ENCODE measurements at regions not wholly inside any gene's neighbourhood (a gene's known extent, or its start where the extent isn't known, plus 50 kb on each side); places are given as distances from the start of the nearest gene placed in this dataset.
"Not testable (repeated sequence)": the region's sequence is repeated elsewhere in the genome, so short reads cannot be mapped to it uniquely, and the experiment has no call there.

GRCh38 chr7:14071045-14071444 is 81.6 kb upstream of the ETV1 start:
- 27 to 32% methylated on average over 4 of the region's 4 CpGs for WGBS, 2 experiments (ENCODE audit: low coverage in 1 of 2, low lambda C conversion rate in 2 of 2, missing lambda C conversion rate in 2 of 2)
- Histone ChIP-seq H3K9ac (no peak overlapping the region), H3K27me3 (replicated peaks; ENCODE audit: insufficient read depth) (no peaks in the 10 kb centered on the region)

GRCh38 chr7:14069961-14070360 is 80.5 kb upstream of the ETV1 start:
- no peaks in the 10 kb centered on the region for H3K4me1 ChIP-seq (ENCODE audit: insufficient read depth)
- in situ Hi-C loops (cut with MboI): no loop called here
- H3K4me3 ChIP-seq: no peak overlapping the region
- no peak for DNase-seq
- H4K20me1 ChIP-seq (ENCODE audit: insufficient read depth): no peaks in the 10 kb centered on the region
- H3K4me2 ChIP-seq (ENCODE audit: unreplicated experiment): no peak overlapping the region
- no peak overlapping the region for H3K9ac ChIP-seq
- no peaks in the 10 kb centered on the region for H3K79me2 ChIP-seq (ENCODE audit: insufficient read depth)
- no peaks in the 10 kb centered on the region for H3K9me3 ChIP-seq (ENCODE audit: low read depth)
- no peak overlapping the region for H2AFZ ChIP-seq
- TF ChIP-seq EZH2phosphoT487 (IDR thresholded peaks at IDR 0.05; ENCODE audit: insufficient read depth, low read depth): no peak
- no peak for TF ChIP-seq EZH2 (IDR thresholded peaks at IDR 0.05; ENCODE audit: insufficient read depth, poor library complexity, severe bottlenecking)
- H3K9me2 ChIP-seq (ENCODE audit: insufficient read depth): no peaks in the 10 kb centered on the region
- WGBS, 2 experiments (ENCODE audit: low coverage in 1 of 2, low lambda C conversion rate in 2 of 2, missing lambda C conversion rate in 2 of 2): 50 to 53% methylated on average over 5 of the region's 5 CpGs
- H3K36me3 ChIP-seq (ENCODE audit: low read depth): no peaks in the 10 kb centered on the region
- H3F3A ChIP-seq (ENCODE audit: insufficient read depth): no peaks in the 10 kb centered on the region
- no peak overlapping the region for H3K27ac ChIP-seq
- no peaks in the 10 kb centered on the region for H3K27me3 ChIP-seq (replicated peaks; ENCODE audit: insufficient read depth)

More at GRCh38 chr7:14071045-14071444, 81.6 kb upstream of the ETV1 start:
- no peak for DNase-seq
- in situ Hi-C loops (cut with MboI): no loop called here
- no peak overlapping the region for H3K4me3 ChIP-seq
- no peak overlapping the region for H2AFZ ChIP-seq
- no peaks in the 10 kb centered on the region for H3K9me3 ChIP-seq (ENCODE audit: low read depth)
- no peaks in the 10 kb centered on the region for H4K20me1 ChIP-seq (ENCODE audit: insufficient read depth)
- TF ChIP-seq EZH2phosphoT487 (IDR thresholded peaks at IDR 0.05; ENCODE audit: insufficient read depth, low read depth): no peak
- TF ChIP-seq EZH2 (IDR thresholded peaks at IDR 0.05; ENCODE audit: insufficient read depth, poor library complexity, severe bottlenecking): no peak
- no peak overlapping the region for H3K27ac ChIP-seq
- no peaks in the 10 kb centered on the region for H3K79me2 ChIP-seq (ENCODE audit: insufficient read depth)
- H3F3A ChIP-seq (ENCODE audit: insufficient read depth): no peaks in the 10 kb centered on the region
- H3K4me1 ChIP-seq (ENCODE audit: insufficient read depth): no peaks in the 10 kb centered on the region
- H3K9me2 ChIP-seq (ENCODE audit: insufficient read depth): no peaks in the 10 kb centered on the region
- no peaks in the 10 kb centered on the region for H3K36me3 ChIP-seq (ENCODE audit: low read depth)
- H3K4me2 ChIP-seq (ENCODE audit: unreplicated experiment): no peak overlapping the region

DNA sequence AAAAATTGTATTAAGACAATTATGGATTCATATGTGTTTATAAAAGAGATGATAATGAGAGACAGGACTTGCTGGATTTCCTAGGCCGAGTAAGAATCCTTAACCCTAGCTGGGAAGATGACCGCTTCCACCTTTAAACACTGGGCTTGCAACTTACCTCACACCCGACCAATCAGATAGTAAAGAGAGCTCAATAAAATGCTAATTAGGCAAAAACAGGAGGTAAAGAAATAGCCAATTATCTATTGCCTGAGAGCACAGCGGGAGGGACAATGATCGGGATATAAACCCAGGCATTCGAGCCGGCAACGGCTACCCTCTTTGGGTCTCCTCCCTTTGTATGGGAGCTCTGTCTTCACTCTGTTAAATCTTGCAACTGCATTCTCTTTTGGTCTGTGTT is 77.3 kb upstream of the ETV1 start:
- H3K4me3 ChIP-seq; H3K9ac ChIP-seq; H3K4me2 ChIP-seq (ENCODE audit: unreplicated experiment); H3K9me2 ChIP-seq (ENCODE audit: insufficient read depth); H3F3A ChIP-seq (ENCODE audit: insufficient read depth); H3K36me3 ChIP-seq (ENCODE audit: low read depth); H3K27me3 ChIP-seq (replicated peaks; ENCODE audit: insufficient read depth); H3K9me3 ChIP-seq (ENCODE audit: low read depth); DNase-seq; in situ Hi-C loops (cut with MboI); H3K79me2 ChIP-seq (ENCODE audit: insufficient read depth); H3K27ac ChIP-seq; H2AFZ ChIP-seq; H4K20me1 ChIP-seq (ENCODE audit: insufficient read depth); H3K4me1 ChIP-seq (ENCODE audit: insufficient read depth): not testable (repeated sequence)
- 70 to 76% methylated on average over 8 of the region's 8 CpGs for WGBS, 2 experiments (ENCODE audit: low coverage in 1 of 2, low lambda C conversion rate in 2 of 2, missing lambda C conversion rate in 2 of 2)

DNA sequence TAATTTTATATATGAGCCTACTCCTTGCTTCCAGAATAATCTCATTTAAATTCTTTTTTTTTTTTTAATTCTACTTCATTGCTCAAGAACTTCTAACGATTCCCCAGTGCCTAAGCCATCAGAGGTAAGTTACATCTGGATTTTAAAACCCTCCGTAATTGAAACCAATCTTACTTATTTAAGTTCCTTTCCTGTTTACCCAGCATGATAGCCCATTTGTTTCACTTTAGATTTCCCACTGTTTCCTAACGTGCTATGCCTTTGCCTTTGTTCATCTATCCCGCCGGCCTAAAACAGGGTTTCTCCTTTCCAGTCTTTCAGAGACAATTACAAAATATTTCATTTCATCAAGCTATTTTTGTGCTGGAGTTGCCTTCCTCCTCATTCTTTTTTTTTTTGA is 75.8 kb upstream of the ETV1 start:
- WGBS, 2 experiments (ENCODE audit: low coverage in 1 of 2, low lambda C conversion rate in 2 of 2, missing lambda C conversion rate in 2 of 2): 24 to 35% methylated on average over 5 of the region's 5 CpGs

DNA sequence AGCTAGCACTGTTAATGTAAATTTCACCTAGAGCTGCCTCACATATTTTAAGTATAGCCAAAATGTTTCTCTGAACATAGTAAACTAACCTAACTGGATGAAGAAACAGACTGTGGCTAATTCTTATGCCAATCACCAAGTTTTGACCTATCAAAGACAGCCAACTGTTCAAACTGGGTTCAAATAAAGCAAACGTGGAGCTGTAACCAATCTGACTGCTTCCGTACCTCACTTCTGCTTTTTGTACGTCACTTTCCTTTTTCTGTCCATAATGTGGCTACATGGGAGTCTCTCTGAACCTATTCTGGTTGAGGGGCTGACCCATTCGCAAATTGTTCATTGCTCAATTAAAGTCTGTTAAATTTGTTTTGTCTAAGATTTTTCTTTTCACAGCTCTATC is 66.3 kb upstream of the ETV1 start:
- DNase-seq: no peak
- Histone ChIP-seq H3K9me3 (ENCODE audit: low read depth) (no peaks in the 10 kb centered on the region), H3K9ac (no peak overlapping the region), H3K4me2 (ENCODE audit: unreplicated experiment) (no peak overlapping the region), H3K4me1 (ENCODE audit: insufficient read depth) (no peaks in the 10 kb centered on the region), H2AFZ (peak overlapping the region; percentile 9; the same call in 1 of the 2 replicates), H4K20me1 (ENCODE audit: insufficient read depth) (no peaks in the 10 kb centered on the region), H3K79me2 (ENCODE audit: insufficient read depth) (no peaks in the 10 kb centered on the region), H3K4me3 (no peak overlapping the region), H3K27ac (no peak overlapping the region), H3K36me3 (ENCODE audit: low read depth) (no peaks in the 10 kb centered on the region), H3F3A (ENCODE audit: insufficient read depth) (no peaks in the 10 kb centered on the region), H3K9me2 (ENCODE audit: insufficient read depth) (no peaks in the 10 kb centered on the region; the same call in 1 of the 2 replicates), H3K27me3 (replicated peaks; ENCODE audit: insufficient read depth) (no peaks in the 10 kb centered on the region)
- TF ChIP-seq EZH2 (IDR thresholded peaks at IDR 0.05; ENCODE audit: insufficient read depth, poor library complexity, severe bottlenecking) (no peak), EZH2phosphoT487 (IDR thresholded peaks at IDR 0.05; ENCODE audit: insufficient read depth, low read depth) (no peak)
- in situ Hi-C loops (cut with MboI): no loop called here
- 48 to 53% methylated on average over 4 of the region's 4 CpGs for WGBS, 2 experiments (ENCODE audit: low coverage in 1 of 2, low lambda C conversion rate in 2 of 2, missing lambda C conversion rate in 2 of 2)

More for the DNA sequence above, 75.8 kb upstream of the ETV1 start:
- H3K79me2 ChIP-seq (ENCODE audit: insufficient read depth): no peaks in the 10 kb centered on the region
- H3K36me3 ChIP-seq (ENCODE audit: low read depth): no peaks in the 10 kb centered on the region
- no peaks in the 10 kb centered on the region for H4K20me1 ChIP-seq (ENCODE audit: insufficient read depth)
- H3K9ac ChIP-seq: no peak overlapping the region
- in situ Hi-C loops (cut with MboI): no loop called here
- TF ChIP-seq EZH2 (IDR thresholded peaks at IDR 0.05; ENCODE audit: insufficient read depth, poor library complexity, severe bottlenecking) (no peak), EZH2phosphoT487 (IDR thresholded peaks at IDR 0.05; ENCODE audit: insufficient read depth, low read depth) (no peak)
- H3K4me3 ChIP-seq: no peak overlapping the region
- H3K4me1 ChIP-seq (ENCODE audit: insufficient read depth): 0 out of 2 replicates have a peak, but pooled peaks cover 5% of the 10 kb centered on the region
- no peaks in the 10 kb centered on the region for H3F3A ChIP-seq (ENCODE audit: insufficient read depth)
- no peak overlapping the region for H3K27ac ChIP-seq
- H3K9me2 ChIP-seq (ENCODE audit: insufficient read depth): no peaks in the 10 kb centered on the region
- no peak for DNase-seq
- no peak overlapping the region for H3K4me2 ChIP-seq (ENCODE audit: unreplicated experiment)
- no peaks in the 10 kb centered on the region for H3K9me3 ChIP-seq (ENCODE audit: low read depth)
- H2AFZ ChIP-seq: peak overlapping the region; percentile 64
- H3K27me3 ChIP-seq (replicated peaks; ENCODE audit: insufficient read depth): no peaks in the 10 kb centered on the region

Data from GM23248 (cell line).